B cell (primary cell): ENCODE measurements at regions not wholly inside any gene's neighbourhood (a gene's known extent, or its start where the extent isn't known, plus 50 kb on each side); places are given as distances from the start of the nearest gene placed in this dataset.

Experiments used
- ATAC-seq: fragments of 200-7000 bp; cut with Tn5 transposase; one replicate; pipeline ENCODE4 v1.10.0; 2021; ENCODE audit warnings: low read depth, mild to moderate bottlenecking, moderate number of reproducible peaks, moderate library complexity
- CTCF ChIA-PET: fragments of 350-600 bp; sonication (Branson Sonifier 250); formaldehyde crosslinking; loops from one replicate; lab custom pipeline; 2021; ENCODE audit warnings: antibody characterized with exemption, inconsistent platforms; lab: Charles Lee
- POLR2A ChIA-PET: fragments of 350-600 bp; sonication (Branson Sonifier 250); formaldehyde crosslinking; loops from one replicate; lab custom pipeline; 2021; ENCODE audit warnings: antibody characterized with exemption; lab: Charles Lee
- DNase-seq: peaks from one replicate; pipeline ENCODE4 v3.0.0; 2013
- H2AFZ ChIP-seq: 2 replicates; pipeline ENCODE4 v1.6.1; 2012; ENCODE audit warnings: mild to moderate bottlenecking, low read depth, low read length; ENCODE audit not compliant: insufficient read depth, poor library complexity, severe bottlenecking
- H3K27ac ChIP-seq, 2 donors: 1 replicate in 1 of 2; 2 replicates in 1 of 2; pipeline ENCODE4 v1.5.1; 2012 to 2013; ENCODE audit warnings: low read length in 2 of 2, mild to moderate bottlenecking in 2 of 2, moderate library complexity in 1 of 2
- H3K27me3 ChIP-seq, 4 experiments: fragments of 200-600 bp in 1 of 4; sonication (generic) in 1 of 4; replicated peaks in 1 of 4; 1 replicate in 2 of 4; 2 replicates in 2 of 4; pipeline versions ENCODE4 v1.6.1 to v1.7.0; 2013 to 2016; ENCODE audit warnings: low read length in 3 of 4, mild to moderate bottlenecking in 2 of 4, mixed read lengths in 1 of 4, moderate library complexity in 1 of 4; ENCODE audit not compliant: insufficient read depth in 4 of 4, control insufficient read depth in 3 of 4; ENCODE audit errors: control extremely low read depth in 1 of 4
- H3K36me3 ChIP-seq, 2 experiments: replicated peaks in 1 of 2; 1 replicate in 1 of 2; 2 replicates in 1 of 2; pipeline versions ENCODE4 v1.6.1 to v1.7.1; 2013; ENCODE audit warnings: low read length in 1 of 2; ENCODE audit not compliant: insufficient read depth in 2 of 2, control insufficient read depth in 1 of 2; ENCODE audit errors: control extremely low read depth in 1 of 2, extremely low read depth in 1 of 2
- H3K4me1 ChIP-seq, 2 donors: fragments of 200-600 bp in 1 of 2; sonication (generic) in 1 of 2; 1 replicate in 1 of 2; 2 replicates in 1 of 2; pipeline versions ENCODE4 v1.5.1 to v1.6.1; 2013 to 2017; ENCODE audit warnings: low read length in 2 of 2; ENCODE audit not compliant: control insufficient read depth in 2 of 2, insufficient read depth in 2 of 2
- H3K4me2 ChIP-seq: replicated peaks from 2 replicates; pipeline ENCODE3; 2012; ENCODE audit warnings: mild to moderate bottlenecking, low read depth, low read length; ENCODE audit not compliant: poor library complexity, severe bottlenecking
- H3K4me3 ChIP-seq, 5 experiments: fragments of 200-600 bp in 1 of 5; sonication (generic) in 1 of 5; 1 replicate in 3 of 5; 2 replicates in 2 of 5; pipeline versions ENCODE4 v1.5.1 to v1.7.0; 2011 to 2016; ENCODE audit warnings: low read length in 4 of 5, mild to moderate bottlenecking in 4 of 5, low read depth in 2 of 5, control low read depth in 1 of 5, moderate library complexity in 1 of 5; ENCODE audit not compliant: insufficient read depth in 1 of 5; ENCODE audit errors: control extremely low read depth in 1 of 5, extremely low read depth in 1 of 5
- H3K79me2 ChIP-seq: fragments of 200-600 bp; sonication (generic); one replicate; pipeline ENCODE4 v1.6.0; 2016; ENCODE audit warnings: low read length; ENCODE audit not compliant: control insufficient read depth, insufficient read depth
- H3K9ac ChIP-seq: fragments of 200-600 bp; sonication (generic); 2 replicates; pipeline ENCODE4 v1.6.1; 2017; ENCODE audit warnings: mild to moderate bottlenecking, low read length, moderate library complexity
- H3K9me3 ChIP-seq, 3 donors: one replicate each; pipeline versions ENCODE4 v1.6.1 to v1.7.1; 2013; ENCODE audit warnings: low read length in 2 of 3; ENCODE audit not compliant: control insufficient read depth in 2 of 3, insufficient read depth in 1 of 3; ENCODE audit errors: control extremely low read depth in 1 of 3
- H4K20me1 ChIP-seq: 2 replicates; pipeline ENCODE4 v1.6.0; 2012; ENCODE audit warnings: mild to moderate bottlenecking, low read length; ENCODE audit not compliant: insufficient read depth, control insufficient read depth, poor library complexity, severe bottlenecking
- H3K27ac Mint-ChIP-seq: one replicate; pipeline ENCODE4 v1.8.0; 2021; ENCODE audit warnings: mixed read lengths
- H3K27me3 Mint-ChIP-seq: one replicate; pipeline ENCODE4 v1.8.0; 2021; ENCODE audit warnings: mixed read lengths
- H3K4me1 Mint-ChIP-seq: one replicate; pipeline ENCODE4 v1.8.0; 2021; ENCODE audit warnings: mixed read lengths
- H3K4me3 Mint-ChIP-seq: one replicate; pipeline ENCODE4 v1.8.0; 2021; ENCODE audit warnings: mixed read lengths
- H3K9me3 Mint-ChIP-seq: one replicate; pipeline ENCODE4 v1.8.0; 2022; ENCODE audit warnings: mixed read lengths; ENCODE audit not compliant: insufficient read depth
- EZH2 ChIP-seq: IDR thresholded peaks from 2 replicates; pipeline ENCODE4 v1.6.1; 2012; ENCODE audit warnings: borderline replicate concordance, low read depth, mild to moderate bottlenecking, moderate library complexity, low read length; ENCODE audit not compliant: insufficient read depth, poor library complexity, severe bottlenecking
- WGBS: methylation state at CpG from one replicate; pipeline ENCODE4 v1.1.5; 2013; ENCODE audit warnings: missing lambda C conversion rate; ENCODE audit not compliant: insufficient coverage; 5-methylcytosine and 5-hydroxymethylcytosine counted together
- intact Hi-C: fragments of 100-400 bp; cut with micrococcal nuclease; formaldehyde crosslinking; loops from one replicate; pipeline ENCODE4 v1.10.0; 2022
- TF ChIP-seq, protein P1 (sequence below): fragments of 200-600 bp; IDR thresholded peaks from one replicate; pipeline ENCODE4 v1.8.0; 2022; ENCODE audit warnings: antibody characterized with exemption, mild to moderate bottlenecking

- Mint-ChIP-seq H3K4me3 (no peak overlapping the region), H3K27me3 (peaks cover 13% of the 10 kb centered on the region), H3K9me3 (peaks cover 11% of the 10 kb centered on the region), H3K4me1 (peaks cover 11% of the 10 kb centered on the region), H3K27ac (no peak overlapping the region)
- Histone ChIP-seq H3K9me3 (peaks cover 1 to 44% (median 31%) of the 10 kb centered on the region in 3 donors), H3K27ac (no peak overlapping the region), H4K20me1 (no peaks in the 10 kb centered on the region), H3K4me1 (peaks cover 0 to 3% of the 10 kb centered on the region in 2 donors), H3K4me2 (no peak overlapping the region), H3K36me3 (no peaks in the 10 kb centered on the region), H3K79me2 (no peaks in the 10 kb centered on the region), H2AFZ (no peak overlapping the region), H3K4me3 (no peak overlapping the region), H3K9ac (no peak overlapping the region), H3K27me3 (no peaks in the 10 kb centered on the region)
- no CpG with 5 or more reads among the region's 1 CpG for WGBS
- TF ChIP-seq, protein P1, sequence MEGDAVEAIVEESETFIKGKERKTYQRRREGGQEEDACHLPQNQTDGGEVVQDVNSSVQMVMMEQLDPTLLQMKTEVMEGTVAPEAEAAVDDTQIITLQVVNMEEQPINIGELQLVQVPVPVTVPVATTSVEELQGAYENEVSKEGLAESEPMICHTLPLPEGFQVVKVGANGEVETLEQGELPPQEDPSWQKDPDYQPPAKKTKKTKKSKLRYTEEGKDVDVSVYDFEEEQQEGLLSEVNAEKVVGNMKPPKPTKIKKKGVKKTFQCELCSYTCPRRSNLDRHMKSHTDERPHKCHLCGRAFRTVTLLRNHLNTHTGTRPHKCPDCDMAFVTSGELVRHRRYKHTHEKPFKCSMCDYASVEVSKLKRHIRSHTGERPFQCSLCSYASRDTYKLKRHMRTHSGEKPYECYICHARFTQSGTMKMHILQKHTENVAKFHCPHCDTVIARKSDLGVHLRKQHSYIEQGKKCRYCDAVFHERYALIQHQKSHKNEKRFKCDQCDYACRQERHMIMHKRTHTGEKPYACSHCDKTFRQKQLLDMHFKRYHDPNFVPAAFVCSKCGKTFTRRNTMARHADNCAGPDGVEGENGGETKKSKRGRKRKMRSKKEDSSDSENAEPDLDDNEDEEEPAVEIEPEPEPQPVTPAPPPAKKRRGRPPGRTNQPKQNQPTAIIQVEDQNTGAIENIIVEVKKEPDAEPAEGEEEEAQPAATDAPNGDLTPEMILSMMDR, result no peak
- no peak for TF ChIP-seq EZH2
- ChIA-PET CTCF (no interaction called here), POLR2A (no interaction called here)
- ATAC-seq, result no peak
- intact Hi-C loops, result no loop called here
- no peak for DNase-seq
These were observed 70.0 kb upstream of the MSX1 start for GRCh38 chr4:4789462-4789861.

DNA sequence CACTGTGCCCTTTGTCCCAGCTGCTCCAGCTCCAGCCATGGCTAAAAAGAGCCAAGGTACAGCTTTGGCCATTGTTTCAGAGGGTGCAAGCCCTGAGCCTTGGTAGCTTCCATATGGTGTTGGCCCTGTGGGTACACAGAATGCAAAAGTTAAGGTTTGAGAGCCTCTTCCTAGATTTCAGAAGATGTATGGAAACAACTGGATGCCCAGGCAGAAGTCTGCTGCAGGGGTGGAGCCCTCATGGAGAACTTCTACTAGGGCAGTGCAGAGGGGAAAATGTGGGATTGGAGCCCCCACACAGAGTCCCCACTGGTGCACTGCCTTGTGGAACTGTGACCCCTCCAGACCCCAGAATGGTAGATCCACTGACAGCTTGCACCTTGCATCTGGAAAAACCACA lies 70.9 kb upstream of the MSX1 start:
- Histone ChIP-seq H3K79me2 (no peaks in the 10 kb centered on the region), H3K36me3 (no peaks in the 10 kb centered on the region), H3K4me1 (peaks cover 0 to 3% of the 10 kb centered on the region in 2 donors), H3K4me2 (no peak overlapping the region), H3K27me3 (no peaks in the 10 kb centered on the region), H3K27ac (no peak overlapping the region), H3K9ac (no peak overlapping the region), H3K4me3 (no peak overlapping the region), H3K9me3 (peaks cover 1 to 50% (median 31%) of the 10 kb centered on the region in 3 donors), H4K20me1 (no peaks in the 10 kb centered on the region), H2AFZ (no peak overlapping the region)
- CTCF ChIA-PET, result no interaction called here
- peaks cover 6% of the 10 kb centered on the region for H3K27me3 Mint-ChIP-seq
- ATAC-seq (no peak), DNase-seq (no peak)
- H3K9me3 Mint-ChIP-seq, result peaks cover 11% of the 10 kb centered on the region
- H3K4me1 Mint-ChIP-seq, result peaks cover 11% of the 10 kb centered on the region
- intact Hi-C loops, result no loop called here
- no peak overlapping the region for H3K27ac Mint-ChIP-seq
- POLR2A ChIA-PET, result no interaction called here
- no peak for TF ChIP-seq EZH2
- TF ChIP-seq, protein P1, result no peak
- no peak overlapping the region for H3K4me3 Mint-ChIP-seq
